ENCODE measurements at regions not wholly inside any gene's neighbourhood (a gene's known extent, or its start where the extent isn't known, plus 50 kb on each side); places are given as distances from the start of the nearest gene placed in this dataset.
A peak's percentile ranks its signal among the peaks of the same experiment; 100 is the strongest.

GRCh38 chr11:35066030-35066429 is 72.9 kb upstream of the CD44 start:
- Histone ChIP-seq H3K9ac (ENCODE audit: insufficient read depth in 1 of 2, low read length in 2 of 2) (no peak overlapping the region), H3K27me3 (ENCODE audit: control insufficient read depth in 3 of 3, insufficient read depth in 3 of 3, low read length in 2 of 3) (no peaks in the 10 kb centered on the region), H3K27ac (ENCODE audit: low read depth in 1 of 2, low read length in 1 of 2) (peak overlapping the region in 1 of 2 donors; percentile 15), H3K4me1 (ENCODE audit: control insufficient read depth in 5 of 5, insufficient read depth in 5 of 5, low read length in 5 of 5) (peaks cover 0 to 11% (median 0%) of the 10 kb centered on the region in 5 donors), H3K4me3 (no peak overlapping the region), H3K9me3 (ENCODE audit: control insufficient read depth in 4 of 4, insufficient read depth in 3 of 4, low read length in 3 of 4) (peaks cover 0 to 2% (median 0%) of the 10 kb centered on the region in 4 donors), H3K36me3 (ENCODE audit: control insufficient read depth in 4 of 4, insufficient read depth in 4 of 4, low read length in 4 of 4) (no peaks in the 10 kb centered on the region)
- DNase-seq = no peak
- 16 to 58% methylated on average over 1 of the region's 1 CpG for WGBS, 2 donors
- no peak for ATAC-seq (ENCODE audit: insufficient read depth, low FRiP score)
- no peak for TF ChIP-seq CTCF (IDR thresholded peaks at IDR 0.05; ENCODE audit: control extremely low read depth, extremely low read depth)

GRCh38 chr11:35066783-35067423 is 72.1 kb upstream of the CD44 start:
- WGBS, 2 donors = 57 to 68% methylated on average over 3 of the region's 3 CpGs
- Histone ChIP-seq H3K4me3 (no peak overlapping the region), H3K27me3 (ENCODE audit: control insufficient read depth in 3 of 3, insufficient read depth in 3 of 3, low read length in 2 of 3) (no peaks in the 10 kb centered on the region), H3K4me1 (ENCODE audit: control insufficient read depth in 5 of 5, insufficient read depth in 5 of 5, low read length in 5 of 5) (peaks cover 0 to 11% (median 0%) of the 10 kb centered on the region in 5 donors), H3K9me3 (ENCODE audit: control insufficient read depth in 4 of 4, insufficient read depth in 3 of 4, low read length in 3 of 4) (peaks cover 0 to 2% (median 0%) of the 10 kb centered on the region in 4 donors), H3K9ac (ENCODE audit: insufficient read depth in 1 of 2, low read length in 2 of 2) (no peak overlapping the region), H3K36me3 (ENCODE audit: control insufficient read depth in 4 of 4, insufficient read depth in 4 of 4, low read length in 4 of 4) (no peaks in the 10 kb centered on the region), H3K27ac (ENCODE audit: low read depth in 1 of 2, low read length in 1 of 2) (no peak overlapping the region)
- no peak for TF ChIP-seq CTCF (IDR thresholded peaks at IDR 0.05; ENCODE audit: control extremely low read depth, extremely low read depth)
- no peak for DNase-seq
- no peak for ATAC-seq (ENCODE audit: insufficient read depth, low FRiP score)

- Histone ChIP-seq H3K4me1 (ENCODE audit: control insufficient read depth in 5 of 5, insufficient read depth in 5 of 5, low read length in 5 of 5) (no peaks in the 10 kb centered on the region), H3K9me3 (ENCODE audit: control insufficient read depth in 4 of 4, insufficient read depth in 3 of 4, low read length in 3 of 4) (peaks cover 0 to 2% (median 0%) of the 10 kb centered on the region in 4 donors), H3K27me3 (ENCODE audit: control insufficient read depth in 3 of 3, insufficient read depth in 3 of 3, low read length in 2 of 3) (no peaks in the 10 kb centered on the region), H3K9ac (ENCODE audit: insufficient read depth in 1 of 2, low read length in 2 of 2) (no peak overlapping the region), H3K36me3 (ENCODE audit: control insufficient read depth in 4 of 4, insufficient read depth in 4 of 4, low read length in 4 of 4) (no peaks in the 10 kb centered on the region), H3K4me3 (no peak overlapping the region), H3K27ac (ENCODE audit: low read depth in 1 of 2, low read length in 1 of 2) (no peak overlapping the region)
- WGBS, 2 donors = 90 to 91% methylated on average over 1 of the region's 1 CpG
- DNase-seq = no peak
- no peak for ATAC-seq (ENCODE audit: insufficient read depth, low FRiP score)
- no peak for TF ChIP-seq CTCF (IDR thresholded peaks at IDR 0.05; ENCODE audit: control extremely low read depth, extremely low read depth)
Observed at GRCh38 chr11:35071722-35072121, 67.2 kb upstream of the CD44 start.

All from lung (tissue), 11 donors.